ENCODE measurements at regions not wholly inside any gene's neighbourhood (a gene's known extent, or its start where the extent isn't known, plus 50 kb on each side); places are given as distances from the start of the nearest gene placed in this dataset.

GRCh38 chr2:66845307-66845706, 410.4 kb downstream of the MEIS1 start:
- TF ChIP-seq CTCF (IDR thresholded peaks at IDR 0.05; ENCODE audit: insufficient read depth, low read length) (no peak), REST (IDR thresholded peaks at IDR 0.05; ENCODE audit: insufficient replicate concordance, low read depth) (no peak), POLR2AphosphoS5 (IDR thresholded peaks at IDR 0.05; ENCODE audit: low read depth) (no peak), SPI1 (IDR thresholded peaks at IDR 0.05; ENCODE audit: borderline replicate concordance, low read depth) (no peak), GABPA (IDR thresholded peaks at IDR 0.05; ENCODE audit: low read depth) (no peak)
- no peaks in the 10 kb centered on the region for H3K27me3 ChIP-seq (ENCODE audit: insufficient read depth, poor library complexity, severe bottlenecking)
- no peak overlapping the region for H3K27ac ChIP-seq (replicated peaks)
- no peak overlapping the region for H3K4me3 ChIP-seq (replicated peaks; ENCODE audit: insufficient read depth, low read length)
- no peak for DNase-seq (ENCODE audit: low read depth in 1 of 2, low spot score in 1 of 2)

DNA sequence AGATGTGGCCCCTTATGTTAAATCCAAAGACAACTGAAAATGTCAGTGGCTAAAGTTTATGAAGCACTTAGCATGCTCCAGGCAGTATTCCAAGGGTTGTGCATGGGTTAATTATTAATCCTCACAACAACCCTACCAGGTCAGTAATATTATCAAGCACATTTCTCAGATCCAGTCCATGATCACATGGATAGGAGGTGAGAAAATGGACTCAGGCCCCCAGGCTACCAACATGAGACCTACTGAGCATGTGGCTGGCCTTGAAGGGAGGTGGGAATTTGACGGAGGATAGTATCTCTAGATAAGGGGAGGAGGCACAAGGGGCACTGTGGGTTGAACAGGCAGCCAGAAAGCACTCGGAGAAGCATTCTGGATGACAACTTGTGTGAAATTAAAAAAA, 412.0 kb downstream of the MEIS1 start:
- no peak for TF ChIP-seq REST (IDR thresholded peaks at IDR 0.05; ENCODE audit: insufficient replicate concordance, low read depth)
- no peak for TF ChIP-seq GABPA (IDR thresholded peaks at IDR 0.05; ENCODE audit: low read depth)
- no peak for TF ChIP-seq CTCF (IDR thresholded peaks at IDR 0.05; ENCODE audit: insufficient read depth, low read length)
- TF ChIP-seq POLR2AphosphoS5 (IDR thresholded peaks at IDR 0.05; ENCODE audit: low read depth): no peak
- no peak for TF ChIP-seq SPI1 (IDR thresholded peaks at IDR 0.05; ENCODE audit: borderline replicate concordance, low read depth)
- Histone ChIP-seq H3K27me3 (ENCODE audit: insufficient read depth, poor library complexity, severe bottlenecking) (no peaks in the 10 kb centered on the region), H3K27ac (replicated peaks) (no peak overlapping the region), H3K4me3 (replicated peaks; ENCODE audit: insufficient read depth, low read length) (no peak overlapping the region)
- DNase-seq (ENCODE audit: low read depth in 1 of 2, low spot score in 1 of 2): no peak

DNA sequence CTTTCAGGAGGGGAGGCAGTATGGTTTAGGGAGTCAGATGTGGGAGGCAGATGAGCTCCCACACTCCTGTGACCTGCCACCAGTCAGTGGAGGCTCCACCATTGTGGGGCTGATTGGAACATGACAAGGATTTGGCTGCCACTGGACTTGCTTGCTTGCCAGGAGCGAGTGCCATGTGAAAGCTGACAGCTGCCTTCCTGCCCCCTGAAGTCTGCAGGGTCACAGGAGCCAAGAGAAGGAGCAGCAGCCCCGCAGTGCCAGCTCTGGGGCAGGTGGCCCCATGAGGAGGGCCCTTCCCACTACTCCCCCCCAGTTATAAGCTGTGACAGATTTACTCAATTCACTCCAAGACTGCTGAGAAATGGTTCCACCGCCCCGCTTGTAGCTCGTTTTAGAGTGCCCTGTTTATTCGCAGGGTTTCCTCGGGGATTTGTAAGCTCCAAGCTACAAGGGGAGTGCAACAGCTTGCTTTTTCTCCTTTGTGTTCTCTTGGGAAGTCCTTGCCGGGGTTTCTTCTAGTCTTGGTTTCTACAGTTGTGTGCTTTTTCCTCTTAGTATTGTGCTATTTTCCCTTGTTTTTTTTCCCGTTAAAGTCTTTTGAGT, 414.3 kb downstream of the MEIS1 start:
- Histone ChIP-seq H3K4me3 (replicated peaks; ENCODE audit: insufficient read depth, low read length) (no peak overlapping the region), H3K27me3 (ENCODE audit: insufficient read depth, poor library complexity, severe bottlenecking) (no peaks in the 10 kb centered on the region), H3K27ac (replicated peaks) (no peak overlapping the region)
- TF ChIP-seq POLR2AphosphoS5 (IDR thresholded peaks at IDR 0.05; ENCODE audit: low read depth) (no peak), SPI1 (IDR thresholded peaks at IDR 0.05; ENCODE audit: borderline replicate concordance, low read depth) (no peak), GABPA (IDR thresholded peaks at IDR 0.05; ENCODE audit: low read depth) (no peak), CTCF (IDR thresholded peaks at IDR 0.05; ENCODE audit: insufficient read depth, low read length) (no peak), REST (IDR thresholded peaks at IDR 0.05; ENCODE audit: insufficient replicate concordance, low read depth) (no peak)
- DNase-seq (ENCODE audit: low read depth in 1 of 2, low spot score in 1 of 2): no peak
